Natural killer cell (primary cell): ENCODE measurements at regions not wholly inside any gene's neighbourhood (a gene's known extent, or its start where the extent isn't known, plus 50 kb on each side); places are given as distances from the start of the nearest gene placed in this dataset.

Experiments
- ATAC-seq, 3 donors: fragments of 150-1000 bp in 2 of 3; fragments of 200-7000 bp in 1 of 3; cut with Tn5 transposase; 1 replicate in 1 of 3; 2 replicates in 2 of 3; pipeline ENCODE4 v1.10.0; 2021; ENCODE audit warnings: mild to moderate bottlenecking in 2 of 3, moderate library complexity in 2 of 3
- DNase-seq, 2 donors: peaks; one replicate each; pipeline versions ENCODE4 v3.0.0 to v3.0.0-alpha.2; 2013 to 2021; ENCODE audit warnings: mixed read lengths in 1 of 2
- H3K27ac ChIP-seq: one replicate; pipeline ENCODE4 v1.5.1; 2013; ENCODE audit warnings: mild to moderate bottlenecking, low read length
- H3K27me3 ChIP-seq: one replicate; pipeline ENCODE4 v1.6.1; 2013; ENCODE audit warnings: low read length; ENCODE audit not compliant: control insufficient read depth, insufficient read depth
- H3K36me3 ChIP-seq: one replicate; pipeline ENCODE4 v1.6.1; 2013; ENCODE audit warnings: low read length; ENCODE audit not compliant: control insufficient read depth, insufficient read depth
- H3K4me1 ChIP-seq: one replicate; pipeline ENCODE4 v1.6.1; 2013; ENCODE audit warnings: low read length; ENCODE audit not compliant: control insufficient read depth, insufficient read depth
- H3K4me3 ChIP-seq: one replicate; pipeline ENCODE4 v1.5.1; 2013; ENCODE audit warnings: low read length
- H3K9me3 ChIP-seq: one replicate; pipeline ENCODE4 v1.6.1; 2013; ENCODE audit warnings: low read length; ENCODE audit not compliant: control insufficient read depth, insufficient read depth
- H3K27ac Mint-ChIP-seq, 2 donors: one replicate each; pipeline ENCODE4 v1.8.0; 2022; ENCODE audit warnings: mild to moderate bottlenecking in 2 of 2, mixed read lengths in 2 of 2, moderate library complexity in 1 of 2
- H3K27me3 Mint-ChIP-seq, 2 donors: one replicate each; pipeline ENCODE4 v1.8.0; 2022; ENCODE audit warnings: low read depth in 2 of 2, mixed read lengths in 2 of 2
- H3K36me3 Mint-ChIP-seq: one replicate; pipeline ENCODE4 v1.8.0; 2022; ENCODE audit warnings: mixed read lengths
- H3K4me1 Mint-ChIP-seq, 2 donors: one replicate each; pipeline ENCODE4 v1.8.0; 2022; ENCODE audit warnings: mixed read lengths in 2 of 2
- H3K4me3 Mint-ChIP-seq: one replicate; pipeline ENCODE4 v1.8.0; 2022; ENCODE audit warnings: mild to moderate bottlenecking, moderate library complexity, mixed read lengths
- H3K9me3 Mint-ChIP-seq, 2 donors: one replicate each; pipeline ENCODE4 v1.8.0; 2022; ENCODE audit warnings: mixed read lengths in 2 of 2
- CTCF ChIP-seq: fragments of 200-600 bp; IDR thresholded peaks from one replicate; pipeline ENCODE4 v1.8.0; 2022; ENCODE audit warnings: antibody characterized with exemption
- WGBS: methylation state at CpG from one replicate; pipeline ENCODE4 v1.1.7; 2013; ENCODE audit warnings: missing lambda C conversion rate; ENCODE audit not compliant: insufficient coverage; 5-methylcytosine and 5-hydroxymethylcytosine counted together
- intact Hi-C: fragments of 100-400 bp; cut with micrococcal nuclease; formaldehyde crosslinking; loops from one replicate; pipeline ENCODE4 v1.14.2; 2022

- Mint-ChIP-seq H3K9me3 (no peaks in the 10 kb centered on the region), H3K4me1 (no peaks in the 10 kb centered on the region), H3K27me3 (no peaks in the 10 kb centered on the region), H3K4me3 (no peak overlapping the region), H3K36me3 (no peaks in the 10 kb centered on the region), H3K27ac (no peak overlapping the region)
- H3K4me1 ChIP-seq = no peaks in the 10 kb centered on the region
- DNase-seq (no peak), ATAC-seq (no peak)
- no peak overlapping the region for H3K27ac ChIP-seq
- no peak overlapping the region for H3K4me3 ChIP-seq
- H3K9me3 ChIP-seq = no peaks in the 10 kb centered on the region
- 72% methylated on average over 3 of the region's 4 CpGs for WGBS
- TF ChIP-seq CTCF = no peak
- intact Hi-C loops = no loop called here
- H3K27me3 ChIP-seq = no peaks in the 10 kb centered on the region
- no peaks in the 10 kb centered on the region for H3K36me3 ChIP-seq
Measured at GRCh38 chr4:100823066-100823992, 305.5 kb upstream of the EMCN start.

- Histone ChIP-seq H3K27me3 (no peaks in the 10 kb centered on the region), H3K9me3 (no peaks in the 10 kb centered on the region), H3K4me3 (no peak overlapping the region), H3K27ac (no peak overlapping the region), H3K36me3 (no peaks in the 10 kb centered on the region), H3K4me1 (no peaks in the 10 kb centered on the region)
- Mint-ChIP-seq H3K27ac (no peak overlapping the region), H3K4me3 (no peak overlapping the region), H3K36me3 (no peaks in the 10 kb centered on the region), H3K27me3 (no peaks in the 10 kb centered on the region), H3K4me1 (no peaks in the 10 kb centered on the region), H3K9me3 (no peaks in the 10 kb centered on the region)
- WGBS = 100% methylated on average over 2 of the region's 3 CpGs
- intact Hi-C loops = no loop called here
- no peak for DNase-seq
- no peak for TF ChIP-seq CTCF
- no peak for ATAC-seq
Measured at GRCh38 chr4:100820249-100820648, 302.4 kb upstream of the EMCN start.

GRCh38 chr4:100819505-100819904 is 301.7 kb upstream of the EMCN start:
- Mint-ChIP-seq H3K9me3 (no peaks in the 10 kb centered on the region), H3K4me3 (no peak overlapping the region), H3K4me1 (no peaks in the 10 kb centered on the region), H3K27me3 (no peaks in the 10 kb centered on the region), H3K27ac (no peak overlapping the region), H3K36me3 (no peaks in the 10 kb centered on the region)
- no peaks in the 10 kb centered on the region for H3K9me3 ChIP-seq
- intact Hi-C loops = no loop called here
- H3K4me1 ChIP-seq = no peaks in the 10 kb centered on the region
- no peaks in the 10 kb centered on the region for H3K27me3 ChIP-seq
- no peak for DNase-seq
- no peak for ATAC-seq
- no peak for TF ChIP-seq CTCF
- WGBS = 97% methylated on average over 5 of the region's 5 CpGs
- H3K36me3 ChIP-seq = no peaks in the 10 kb centered on the region
- H3K4me3 ChIP-seq = no peak overlapping the region
- no peak overlapping the region for H3K27ac ChIP-seq
